Sigmoid colon (tissue), 6 donors: ENCODE measurements at regions not wholly inside any gene's neighbourhood (a gene's known extent, or its start where the extent isn't known, plus 50 kb on each side); places are given as distances from the start of the nearest gene placed in this dataset.
A peak's percentile ranks its signal among the peaks of the same experiment; 100 is the strongest.
"Not testable (repeated sequence)": the region's sequence is repeated elsewhere in the genome, so short reads cannot be mapped to it uniquely, and the experiment has no call there.

Source experiments
- DNase-seq: peaks from one replicate; pipeline ENCODE4 v3.0.0-alpha.2; 2019
- H3K27ac ChIP-seq, 4 donors: fragments of 200-600 bp; sonication (generic); one replicate each; pipeline ENCODE4 v1.5.1; 2016 to 2019; ENCODE audit warnings: mild to moderate bottlenecking in 1 of 4
- H3K27me3 ChIP-seq, 3 donors: fragments of 200-600 bp; sonication (generic); one replicate each; pipeline ENCODE4 v1.5.1; 2019; ENCODE audit warnings: mild to moderate bottlenecking in 1 of 3
- H3K36me3 ChIP-seq, 4 donors: fragments of 200-600 bp; sonication (generic); one replicate each; pipeline ENCODE4 v1.5.1; 2016 to 2019
- H3K4me1 ChIP-seq, 4 donors: fragments of 200-600 bp; sonication (generic); one replicate each; pipeline ENCODE4 v1.5.1; 2017 to 2019
- H3K4me3 ChIP-seq, 4 donors: fragments of 200-600 bp; sonication (generic); one replicate each; pipeline ENCODE4 v1.5.1; 2017 to 2019; ENCODE audit warnings: mild to moderate bottlenecking in 2 of 4, moderate library complexity in 1 of 4
- H3K9me3 ChIP-seq, 4 donors: fragments of 200-600 bp in 3 of 4; sonication (generic) in 3 of 4; one replicate each; pipeline versions ENCODE4 v1.5.1 to v1.6.1; 2013 to 2019
- CTCF ChIP-seq, 4 experiments: fragments of 450-650 bp in 3 of 4; fragments of 200-600 bp in 1 of 4; IDR thresholded peaks; one replicate each; pipeline ENCODE4 v1.5.1; 2016 to 2019; ENCODE audit warnings: antibody characterized with exemption in 4 of 4, mild to moderate bottlenecking in 3 of 4, moderate library complexity in 2 of 4
- EP300 ChIP-seq, 4 donors: sonication (generic); formaldehyde crosslinking; IDR thresholded peaks; one replicate each; pipeline ENCODE4 v1.6.1; 2017; ENCODE audit warnings: antibody characterized with exemption in 4 of 4
- POLR2A ChIP-seq, 2 donors: fragments of 450-650 bp; IDR thresholded peaks; one replicate each; pipeline ENCODE4 v1.6.1; 2016; ENCODE audit warnings: antibody characterized with exemption in 2 of 2, mild to moderate bottlenecking in 2 of 2, moderate library complexity in 2 of 2
- POLR2AphosphoS5 ChIP-seq, 4 donors: sonication (generic); formaldehyde crosslinking; IDR thresholded peaks; one replicate each; pipeline ENCODE4 v1.6.1; 2017; ENCODE audit warnings: antibody characterized with exemption in 4 of 4
- WGBS, 2 donors: extraction: QIAGEN DNeasy Blood & Tissue Kit; methylation state at CpG; one replicate each; pipeline ENCODE4 v1.1.7; 2013; 5-methylcytosine and 5-hydroxymethylcytosine counted together
- intact Hi-C: fragments of 100-400 bp; cut with DNase I; formaldehyde crosslinking; loops from one replicate; pipeline ENCODE4 v1.15.1; 2023
- donor health status: healthy with polysubstance abuse.
- donor health status: healthy.

DNA sequence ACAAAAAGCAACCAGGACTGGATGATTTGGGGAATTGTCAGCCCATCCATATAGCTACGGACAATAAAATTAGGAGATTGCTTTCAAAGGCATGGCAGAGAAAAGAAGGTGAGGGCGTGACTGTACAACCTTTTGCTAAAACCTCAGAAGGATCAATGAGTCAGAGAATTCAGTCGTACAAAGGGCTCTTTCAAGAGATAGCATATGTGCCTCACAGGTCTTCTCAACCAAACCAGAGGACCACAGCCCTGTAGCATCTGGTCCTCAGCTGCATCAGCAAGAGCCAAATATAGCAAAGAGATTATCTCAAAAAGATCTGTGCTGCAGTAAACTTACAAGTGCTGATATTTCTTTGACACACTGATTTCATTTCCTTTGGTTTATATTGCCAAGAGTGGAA lies 149.9 kb upstream of the RAB6C start:
- H3K9me3 ChIP-seq = peaks cover 0 to 10% (median 3%) of the 10 kb centered on the region in 4 donors
- H3K27ac ChIP-seq = no peak overlapping the region
- WGBS, 2 donors = 90 to 93% methylated on average over 3 of the region's 3 CpGs
- no peaks in the 10 kb centered on the region for H3K27me3 ChIP-seq
- H3K36me3 ChIP-seq = no peaks in the 10 kb centered on the region
- H3K4me1 ChIP-seq = no peaks in the 10 kb centered on the region
- TF ChIP-seq POLR2AphosphoS5 (IDR thresholded peaks at IDR 0.05) (no peak), POLR2A (IDR thresholded peaks at IDR 0.05) (no peak), CTCF (IDR thresholded peaks at IDR 0.05) (no peak), EP300 (IDR thresholded peaks at IDR 0.05) (no peak)
- no peak for DNase-seq
- no peak overlapping the region for H3K4me3 ChIP-seq
- intact Hi-C loops = no loop called here

GRCh38 chr2:129831018-129831417 lies 148.4 kb upstream of the RAB6C start:
- 94 to 96% methylated on average over 2 of the region's 2 CpGs for WGBS, 2 donors

GRCh38 chr2:129833465-129833864 lies 146.0 kb upstream of the RAB6C start:
- not testable (repeated sequence) for H3K27me3 ChIP-seq

More at GRCh38 chr2:129831018-129831417, 148.4 kb upstream of the RAB6C start:
- no peak for TF ChIP-seq POLR2A (IDR thresholded peaks at IDR 0.05)
- TF ChIP-seq EP300 (IDR thresholded peaks at IDR 0.05) = no peak
- TF ChIP-seq CTCF (IDR thresholded peaks at IDR 0.05) = no peak
- TF ChIP-seq POLR2AphosphoS5 (IDR thresholded peaks at IDR 0.05) = no peak
- H3K9me3 ChIP-seq = peaks cover 0 to 10% (median 3%) of the 10 kb centered on the region in 4 donors
- H3K27ac ChIP-seq = no peak overlapping the region
- no peaks in the 10 kb centered on the region for H3K36me3 ChIP-seq
- H3K4me1 ChIP-seq = no peaks in the 10 kb centered on the region
- H3K27me3 ChIP-seq = no peaks in the 10 kb centered on the region
- H3K4me3 ChIP-seq = no peak overlapping the region
- intact Hi-C loops = no loop called here
- no peak for DNase-seq

DNA sequence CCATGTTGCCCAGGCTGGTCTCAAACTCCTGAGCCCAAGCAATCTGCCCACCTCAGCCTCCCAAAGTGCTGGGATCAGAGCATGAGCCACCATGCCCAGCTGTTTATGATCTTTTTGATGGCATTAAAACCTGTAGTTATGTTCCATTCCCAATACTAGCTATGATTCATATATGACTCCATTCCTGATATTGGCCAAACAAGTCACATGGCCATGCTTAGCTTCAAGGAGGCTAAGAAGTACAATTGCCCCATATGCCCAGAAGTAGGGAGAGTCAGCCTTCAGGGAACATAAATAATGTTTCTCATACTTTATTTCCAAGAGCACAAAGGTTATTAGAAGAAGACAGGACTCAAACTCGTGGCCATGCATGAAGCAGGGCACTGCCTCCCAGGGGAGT lies 132.4 kb upstream of the RAB6C start:
- TF ChIP-seq CTCF (IDR thresholded peaks at IDR 0.05) (no peak), EP300 (IDR thresholded peaks at IDR 0.05) (no peak), POLR2A (IDR thresholded peaks at IDR 0.05) (no peak), POLR2AphosphoS5 (IDR thresholded peaks at IDR 0.05) (no peak)
- Histone ChIP-seq H3K4me3 (no peak overlapping the region), H3K27ac (no peak overlapping the region), H3K9me3 (no peaks in the 10 kb centered on the region), H3K27me3 (no peaks in the 10 kb centered on the region), H3K36me3 (no peaks in the 10 kb centered on the region), H3K4me1 (no peaks in the 10 kb centered on the region)
- WGBS, 2 donors = 15 to 52% methylated on average over 1 of the region's 1 CpG
- no peak for DNase-seq
- intact Hi-C loops = no loop called here

More at GRCh38 chr2:129833465-129833864, 146.0 kb upstream of the RAB6C start:
- H3K27ac ChIP-seq, H3K4me1 ChIP-seq, DNase-seq, H3K4me3 ChIP-seq, intact Hi-C loops, H3K36me3 ChIP-seq: not testable (repeated sequence)
- H3K9me3 ChIP-seq = peaks cover 0 to 10% (median 3%) of the 10 kb centered on the region in 4 donors
- WGBS, 2 donors = 96% methylated on average over 20 of the region's 20 CpGs

DNA sequence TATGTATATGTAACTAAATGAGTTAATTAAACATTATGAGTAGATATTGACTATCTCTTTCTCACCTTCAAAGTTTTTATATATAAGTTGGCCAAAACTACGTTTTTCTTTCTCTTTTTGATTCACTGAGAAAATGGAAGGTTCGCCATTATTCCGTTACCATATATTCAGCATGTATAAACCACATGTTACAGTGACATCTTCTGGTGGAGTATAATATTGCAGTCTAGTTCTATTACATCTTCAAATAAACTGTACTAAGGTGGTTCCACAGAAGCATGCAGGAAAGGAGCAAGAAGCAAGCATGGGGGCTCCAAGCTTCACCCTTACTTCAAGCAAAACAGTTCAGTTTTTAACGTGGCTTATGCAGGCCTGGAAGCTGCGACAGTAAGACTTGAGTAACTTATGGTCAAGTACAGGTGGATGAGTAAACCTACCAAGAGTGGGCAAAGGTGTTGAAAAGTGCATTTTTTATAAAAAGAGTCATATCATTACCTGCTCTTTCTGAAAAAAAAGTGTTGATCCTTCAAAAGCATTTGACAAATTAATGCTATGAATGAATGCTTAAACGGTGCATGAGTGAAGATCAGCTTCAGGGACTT lies 129.8 kb upstream of the RAB6C start:
- H3K4me1 ChIP-seq = no peaks in the 10 kb centered on the region
- 15 to 18% methylated on average over 6 of the region's 6 CpGs for WGBS, 2 donors
- no peaks in the 10 kb centered on the region for H3K9me3 ChIP-seq
- DNase-seq = no peak
- intact Hi-C loops = loop anchor here (2.0 kb wide), 1 partner anchor 1113 kb away; no protein-coding TSS in a partner anchor
- no peaks in the 10 kb centered on the region for H3K36me3 ChIP-seq
- no peak overlapping the region for H3K27ac ChIP-seq
- no peak for TF ChIP-seq POLR2A (IDR thresholded peaks at IDR 0.05)
- no peak for TF ChIP-seq POLR2AphosphoS5 (IDR thresholded peaks at IDR 0.05)
- peak; percentile 21 to 76 (median 64) for TF ChIP-seq CTCF (IDR thresholded peaks at IDR 0.05)
- no peak for TF ChIP-seq EP300 (IDR thresholded peaks at IDR 0.05)
- no peak overlapping the region for H3K4me3 ChIP-seq
- H3K27me3 ChIP-seq = no peaks in the 10 kb centered on the region
